Inflammatory macrophage (primary cell): ENCODE measurements at regions not wholly inside any gene's neighbourhood (a gene's known extent, or its start where the extent isn't known, plus 50 kb on each side); places are given as distances from the start of the nearest gene placed in this dataset.
"Not testable (repeated sequence)": the region's sequence is repeated elsewhere in the genome, so short reads cannot be mapped to it uniquely, and the experiment has no call there.

Experiments
- DNase-seq, 2 donors: peaks; one replicate each; pipeline ENCODE4 v3.0.0-alpha.2; 2020 to 2022

GRCh38 chr6:51159260-51159659 lies 340.6 kb downstream of the TFAP2B start:
- DNase-seq = not testable (repeated sequence)

GRCh38 chr6:51161752-51162151 lies 343.1 kb downstream of the TFAP2B start:
- DNase-seq = no peak

DNA sequence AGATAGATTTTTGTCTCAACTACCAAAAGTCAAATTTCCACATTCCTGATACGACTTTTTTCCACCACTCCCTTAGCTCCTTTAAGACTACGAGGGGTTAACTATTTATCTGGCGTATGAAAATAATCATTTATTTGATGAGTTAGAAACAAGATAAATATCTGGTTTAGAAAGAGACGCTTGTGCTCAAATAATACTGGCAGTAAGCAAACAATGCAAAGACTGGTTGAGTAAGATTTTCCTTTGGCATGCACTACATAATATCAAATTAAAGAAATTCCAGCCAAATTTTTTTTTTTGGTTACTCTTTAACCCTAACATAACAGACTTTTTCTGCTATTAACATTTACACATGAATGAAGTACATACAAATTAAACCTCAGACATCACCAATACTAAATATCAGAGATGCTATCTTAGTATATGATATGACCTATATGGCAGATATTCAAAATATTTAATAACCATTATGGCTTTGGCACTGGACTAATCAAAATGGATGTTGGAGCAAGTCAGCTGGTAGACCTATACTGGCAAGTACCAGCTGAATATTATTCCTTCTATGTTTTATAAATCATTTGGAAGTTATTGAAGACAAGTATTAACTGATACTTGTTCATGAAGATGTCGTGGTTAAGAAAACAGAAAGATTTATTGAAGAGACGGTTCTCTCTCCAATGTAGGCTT lies 345.3 kb downstream of the TFAP2B start:
- DNase-seq = no peak

GRCh38 chr6:51166914-51167313 lies 348.2 kb downstream of the TFAP2B start:
- DNase-seq = no peak

- DNase-seq = no peak
Observed at GRCh38 chr6:51167468-51167867, 348.8 kb downstream of the TFAP2B start.

GRCh38 chr6:51182827-51183226 lies 364.2 kb downstream of the TFAP2B start:
- DNase-seq = no peak

DNA sequence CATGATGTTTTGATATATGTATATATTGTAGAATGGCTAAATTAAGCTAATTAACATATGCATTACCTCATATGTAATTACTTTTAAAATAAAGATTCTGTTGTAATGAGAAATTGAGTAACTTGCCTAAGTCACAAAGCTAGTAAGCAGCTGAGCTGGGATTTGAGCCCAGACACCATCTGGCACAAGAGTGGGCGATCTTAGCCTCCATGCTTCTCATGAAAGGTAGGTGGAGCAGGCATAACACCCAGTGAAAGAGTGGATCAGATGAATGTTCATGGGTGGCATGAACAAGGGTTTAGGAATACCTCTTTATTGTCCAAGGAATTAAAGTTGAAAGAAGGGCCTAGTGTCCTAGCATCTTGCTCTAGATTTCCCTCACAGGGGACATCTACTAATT lies 365.4 kb downstream of the TFAP2B start:
- DNase-seq = no peak

- DNase-seq = not testable (repeated sequence)
Observed at GRCh38 chr6:51193163-51193562, 374.5 kb downstream of the TFAP2B start.

DNA sequence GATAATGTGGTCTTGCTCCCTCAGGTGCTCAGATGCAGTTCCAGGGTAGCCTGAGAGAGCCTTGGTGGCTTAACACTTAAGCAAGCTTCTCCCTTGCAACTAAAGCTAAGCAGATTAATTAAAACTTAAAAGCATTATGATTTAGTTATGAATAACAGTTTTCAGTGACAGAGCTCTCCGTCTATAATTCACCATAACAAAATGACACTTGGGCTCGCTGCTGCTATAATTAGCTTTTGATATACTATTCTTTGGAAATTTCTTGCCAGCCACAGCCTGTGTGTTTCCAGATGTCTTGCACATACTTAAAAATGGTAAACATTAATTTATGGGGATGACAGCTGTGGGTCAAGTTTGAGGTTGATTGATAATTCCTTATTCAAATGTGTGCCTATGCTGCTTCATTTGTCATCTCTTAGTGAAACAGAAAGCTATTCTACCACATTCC lies 380.5 kb downstream of the TFAP2B start:
- DNase-seq = no peak

- no peak for DNase-seq
Observed at GRCh38 chr6:51199733-51200260, 381.1 kb downstream of the TFAP2B start.

DNA sequence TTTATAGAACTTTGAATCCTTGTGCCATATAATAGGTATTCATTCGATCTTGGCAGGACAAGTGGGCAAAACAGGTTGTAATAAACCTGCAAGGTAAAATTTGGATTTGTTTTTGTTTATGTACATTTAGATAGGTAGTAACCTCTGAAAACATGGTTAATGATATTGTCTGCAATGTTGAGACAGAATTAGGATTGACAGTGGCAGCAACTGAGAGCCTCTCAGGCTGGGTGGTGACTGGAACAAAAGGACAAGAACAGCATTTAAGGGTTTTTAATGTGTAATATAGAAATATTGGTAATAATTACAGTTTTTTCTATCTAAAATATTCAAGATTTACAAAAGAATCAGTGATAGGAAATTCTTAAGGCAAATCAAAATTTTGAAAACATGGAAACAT lies 382.0 kb downstream of the TFAP2B start:
- no peak for DNase-seq

DNA sequence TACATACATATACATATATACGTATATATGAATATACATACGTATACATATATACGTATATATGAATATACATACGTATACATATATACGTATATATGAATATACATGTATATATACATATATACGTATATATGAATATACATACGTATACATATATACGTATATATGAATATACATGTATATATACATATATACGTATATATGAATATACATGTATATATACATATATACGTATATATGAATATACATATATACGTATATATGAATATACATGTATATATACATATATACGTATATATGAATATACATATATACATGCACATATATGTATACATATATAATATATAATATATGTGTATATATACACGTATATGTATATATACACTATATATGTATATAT lies 384.0 kb downstream of the TFAP2B start:
- DNase-seq = not testable (repeated sequence)

- no peak for DNase-seq
Observed at GRCh38 chr6:51203504-51203903, 384.8 kb downstream of the TFAP2B start.

GRCh38 chr6:51206686-51207085 lies 388.0 kb downstream of the TFAP2B start:
- DNase-seq = not testable (repeated sequence)

GRCh38 chr6:51209651-51210050 lies 391.0 kb downstream of the TFAP2B start:
- no peak for DNase-seq

DNA sequence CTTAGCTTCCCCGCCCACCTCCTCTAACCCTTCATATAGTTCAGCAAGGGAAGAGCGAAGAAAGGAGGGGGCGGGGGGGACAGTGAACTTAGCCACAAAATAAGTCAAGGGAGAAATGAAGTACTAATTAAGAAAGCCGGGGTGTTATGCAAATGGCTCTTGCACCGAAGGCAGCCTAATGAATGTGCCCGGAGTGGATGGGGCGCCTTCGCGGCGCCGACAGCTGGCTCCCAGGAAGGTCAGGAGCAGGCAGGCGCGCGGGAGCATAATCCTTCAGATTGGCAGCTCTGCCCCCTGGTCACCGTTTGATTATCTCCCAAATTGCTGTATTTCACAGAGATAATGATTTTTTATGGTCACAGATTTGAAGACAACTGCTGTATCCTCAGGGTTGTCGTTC lies 395.1 kb downstream of the TFAP2B start:
- no peak for DNase-seq

GRCh38 chr6:51214442-51214841 lies 395.8 kb downstream of the TFAP2B start:
- no peak for DNase-seq

DNA sequence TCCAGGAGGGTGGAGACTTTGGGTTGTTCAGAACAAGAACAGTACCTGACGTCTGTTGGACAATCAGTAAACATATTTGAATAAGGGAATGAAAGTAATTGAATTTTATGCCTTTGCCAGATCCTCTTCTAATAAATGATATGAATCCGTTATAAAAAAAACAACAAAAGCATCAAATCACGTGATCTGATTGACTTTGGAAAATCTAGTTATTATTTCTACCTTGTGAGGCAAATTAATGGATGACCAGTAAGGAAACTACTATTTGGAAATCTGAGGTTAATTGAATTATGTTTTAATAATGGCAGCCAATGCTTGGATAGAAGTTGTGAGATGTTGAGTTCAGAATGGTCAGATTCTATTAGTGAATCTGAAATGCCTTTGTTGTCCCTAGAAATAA lies 399.5 kb downstream of the TFAP2B start:
- no peak for DNase-seq

DNA sequence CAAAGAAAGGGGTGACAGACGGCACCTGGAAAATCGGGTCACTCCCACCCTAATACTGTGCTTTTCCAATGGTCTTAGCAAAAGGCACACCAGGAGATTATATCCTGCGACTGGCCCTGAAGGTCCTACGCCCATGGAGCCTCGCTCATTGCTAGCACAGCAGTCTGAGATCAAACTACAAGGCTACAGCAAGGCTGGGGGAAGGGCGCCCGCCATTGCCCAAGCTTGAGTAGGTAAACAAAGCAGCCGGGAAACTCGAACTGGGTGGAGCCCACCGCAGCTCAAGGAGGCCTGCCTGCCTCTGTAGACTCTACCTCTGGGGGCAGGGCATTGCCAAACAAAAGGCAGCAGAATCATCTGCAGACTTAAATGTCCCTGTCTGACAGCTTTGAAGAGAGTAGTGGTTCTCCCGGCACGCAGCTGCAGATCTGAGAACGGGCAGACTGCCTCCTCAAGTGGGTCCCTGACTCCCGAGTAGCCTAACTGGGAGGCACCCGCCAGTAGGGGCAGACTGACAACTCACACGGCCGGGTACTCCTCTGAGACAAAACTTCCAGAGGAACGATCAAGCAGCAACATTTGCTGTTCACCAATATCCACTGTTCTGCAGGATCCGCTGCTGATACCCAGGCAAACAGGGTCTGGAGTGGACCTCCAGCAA lies 406.0 kb downstream of the TFAP2B start:
- not testable (repeated sequence) for DNase-seq

- DNase-seq = peak; percentile 8 to 11
Observed at GRCh38 chr6:51241376-51241775, 422.7 kb downstream of the TFAP2B start.

- DNase-seq = no peak
Observed at GRCh38 chr6:51249798-51250197, 431.1 kb downstream of the TFAP2B start.

DNA sequence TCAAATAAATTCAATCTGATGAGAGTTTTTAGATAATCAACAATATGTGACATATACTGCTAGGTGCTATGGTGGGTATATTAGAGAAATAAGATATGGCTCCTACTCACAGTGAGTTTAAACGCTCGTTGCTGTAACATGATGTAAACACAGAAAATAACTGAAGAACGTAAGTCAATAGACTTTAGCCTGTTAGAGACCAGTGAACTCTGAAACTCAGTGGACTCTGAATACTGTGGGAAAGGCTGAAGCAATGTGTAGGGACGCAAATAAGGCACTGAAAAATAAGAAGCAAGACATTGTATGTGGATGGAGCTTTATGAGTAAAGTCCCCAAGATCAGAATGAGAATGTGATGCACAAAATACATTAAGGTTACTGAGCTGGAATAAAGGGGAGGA lies 431.6 kb downstream of the TFAP2B start:
- no peak for DNase-seq

- DNase-seq = no peak
Observed at GRCh38 chr6:51257938-51258337, 439.3 kb downstream of the TFAP2B start.

DNA sequence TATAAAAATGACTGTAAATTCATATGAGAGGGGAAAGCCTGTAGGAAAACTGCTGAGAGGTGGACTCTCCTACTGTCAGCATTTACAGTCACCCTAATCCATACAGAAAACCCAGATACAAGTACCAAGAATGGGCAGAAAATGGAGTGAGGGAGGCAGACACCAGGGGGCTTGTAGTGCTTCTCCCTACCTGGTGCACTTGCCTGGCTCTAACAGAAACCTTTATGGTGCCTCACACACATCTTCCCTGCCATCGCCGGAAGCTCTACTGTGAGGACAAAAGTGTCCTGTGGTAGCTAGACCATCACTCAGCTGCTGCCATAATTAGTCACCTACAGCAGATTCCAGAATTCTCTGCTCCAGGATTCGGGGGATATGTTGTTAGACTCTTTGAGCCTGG lies 441.3 kb downstream of the TFAP2B start:
- no peak for DNase-seq
